ENCODE measurements at regions not wholly inside any gene's neighbourhood (a gene's known extent, or its start where the extent isn't known, plus 50 kb on each side); places are given as distances from the start of the nearest gene placed in this dataset.

DNA sequence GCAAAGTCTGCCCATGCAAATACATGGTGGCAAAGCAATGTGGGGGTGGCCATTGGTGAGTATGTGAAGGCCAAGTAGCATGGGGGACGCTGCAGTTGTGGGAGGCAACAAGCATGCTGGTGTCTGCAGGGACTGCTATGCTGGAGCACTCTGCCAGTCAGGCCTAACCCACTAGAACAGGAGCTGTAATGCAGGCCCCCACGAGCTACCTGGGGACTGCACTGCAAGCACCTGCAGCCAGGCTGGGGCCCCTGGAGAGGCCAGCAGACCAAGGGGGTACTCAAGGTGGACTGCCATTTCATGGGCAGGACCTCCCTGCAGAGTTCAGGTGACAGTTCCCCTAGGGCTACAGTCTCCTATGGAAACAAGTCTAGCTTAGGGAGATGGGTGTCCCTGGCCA is 183.8 kb upstream of the PDE4D start:
- no peaks in the 10 kb centered on the region for H3K36me3 ChIP-seq (ENCODE audit: control insufficient read depth, insufficient read depth, low read length)
- Mint-ChIP-seq H3K9me3 (ENCODE audit: unreplicated experiment) (no peaks in the 10 kb centered on the region), H3K27ac (ENCODE audit: unreplicated experiment) (no peak overlapping the region), H3K27me3 (ENCODE audit: insufficient read depth, unreplicated experiment) (no peaks in the 10 kb centered on the region), H3K36me3 (ENCODE audit: insufficient read depth, unreplicated experiment) (no peaks in the 10 kb centered on the region), H3K4me3 (ENCODE audit: unreplicated experiment) (no peak overlapping the region), H3K4me1 (ENCODE audit: low read depth, unreplicated experiment) (no peaks in the 10 kb centered on the region)
- no peaks in the 10 kb centered on the region for H3K27me3 ChIP-seq (replicated peaks; ENCODE audit: control insufficient read depth, insufficient read depth, low read length)
- no peaks in the 10 kb centered on the region for H3K9me3 ChIP-seq
- no peaks in the 10 kb centered on the region for H3K4me1 ChIP-seq
- POLR2A ChIA-PET, result no interaction called here
- DNase-seq, result no peak
- intact Hi-C loops (cut with micrococcal nuclease; ENCODE audit: unreplicated experiment), result no loop called here
- H3K4me3 ChIP-seq (ENCODE audit: low read depth, low read length), result no peak overlapping the region
- CTCF ChIA-PET, result no interaction called here
- no TSS peak for BruUV-seq (replicated peaks)
- TF ChIP-seq, protein P1, sequence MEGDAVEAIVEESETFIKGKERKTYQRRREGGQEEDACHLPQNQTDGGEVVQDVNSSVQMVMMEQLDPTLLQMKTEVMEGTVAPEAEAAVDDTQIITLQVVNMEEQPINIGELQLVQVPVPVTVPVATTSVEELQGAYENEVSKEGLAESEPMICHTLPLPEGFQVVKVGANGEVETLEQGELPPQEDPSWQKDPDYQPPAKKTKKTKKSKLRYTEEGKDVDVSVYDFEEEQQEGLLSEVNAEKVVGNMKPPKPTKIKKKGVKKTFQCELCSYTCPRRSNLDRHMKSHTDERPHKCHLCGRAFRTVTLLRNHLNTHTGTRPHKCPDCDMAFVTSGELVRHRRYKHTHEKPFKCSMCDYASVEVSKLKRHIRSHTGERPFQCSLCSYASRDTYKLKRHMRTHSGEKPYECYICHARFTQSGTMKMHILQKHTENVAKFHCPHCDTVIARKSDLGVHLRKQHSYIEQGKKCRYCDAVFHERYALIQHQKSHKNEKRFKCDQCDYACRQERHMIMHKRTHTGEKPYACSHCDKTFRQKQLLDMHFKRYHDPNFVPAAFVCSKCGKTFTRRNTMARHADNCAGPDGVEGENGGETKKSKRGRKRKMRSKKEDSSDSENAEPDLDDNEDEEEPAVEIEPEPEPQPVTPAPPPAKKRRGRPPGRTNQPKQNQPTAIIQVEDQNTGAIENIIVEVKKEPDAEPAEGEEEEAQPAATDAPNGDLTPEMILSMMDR (IDR thresholded peaks at IDR 0.05; ENCODE audit: insufficient read depth in 1 of 2, low read depth in 1 of 2, low read length in 1 of 2, severe bottlenecking in 1 of 2, unreplicated experiment in 1 of 2), result no peak

GRCh38 chr5:60076746-60077145 is 183.2 kb upstream of the PDE4D start:
- intact Hi-C loops (cut with micrococcal nuclease; ENCODE audit: unreplicated experiment), result no loop called here
- H3K27me3 ChIP-seq (replicated peaks; ENCODE audit: control insufficient read depth, insufficient read depth, low read length), result no peaks in the 10 kb centered on the region
- H3K4me1 ChIP-seq, result no peaks in the 10 kb centered on the region
- no peak overlapping the region for H3K4me3 Mint-ChIP-seq (ENCODE audit: unreplicated experiment)
- ChIA-PET POLR2A (no interaction called here), CTCF (no interaction called here)
- no peak for DNase-seq
- no peaks in the 10 kb centered on the region for H3K36me3 Mint-ChIP-seq (ENCODE audit: insufficient read depth, unreplicated experiment)
- H3K27ac Mint-ChIP-seq (ENCODE audit: unreplicated experiment), result no peak overlapping the region
- no peaks in the 10 kb centered on the region for H3K4me1 Mint-ChIP-seq (ENCODE audit: low read depth, unreplicated experiment)
- no peaks in the 10 kb centered on the region for H3K27me3 Mint-ChIP-seq (ENCODE audit: insufficient read depth, unreplicated experiment)
- no peaks in the 10 kb centered on the region for H3K36me3 ChIP-seq (ENCODE audit: control insufficient read depth, insufficient read depth, low read length)
- H3K9me3 ChIP-seq, result no peaks in the 10 kb centered on the region
- BruUV-seq (replicated peaks), result no TSS peak
- H3K9me3 Mint-ChIP-seq (ENCODE audit: unreplicated experiment), result no peaks in the 10 kb centered on the region
- no peak overlapping the region for H3K4me3 ChIP-seq (ENCODE audit: low read depth, low read length)
- TF ChIP-seq, protein P1 (IDR thresholded peaks at IDR 0.05; ENCODE audit: insufficient read depth in 1 of 2, low read depth in 1 of 2, low read length in 1 of 2, severe bottlenecking in 1 of 2, unreplicated experiment in 1 of 2), result no peak

DNA sequence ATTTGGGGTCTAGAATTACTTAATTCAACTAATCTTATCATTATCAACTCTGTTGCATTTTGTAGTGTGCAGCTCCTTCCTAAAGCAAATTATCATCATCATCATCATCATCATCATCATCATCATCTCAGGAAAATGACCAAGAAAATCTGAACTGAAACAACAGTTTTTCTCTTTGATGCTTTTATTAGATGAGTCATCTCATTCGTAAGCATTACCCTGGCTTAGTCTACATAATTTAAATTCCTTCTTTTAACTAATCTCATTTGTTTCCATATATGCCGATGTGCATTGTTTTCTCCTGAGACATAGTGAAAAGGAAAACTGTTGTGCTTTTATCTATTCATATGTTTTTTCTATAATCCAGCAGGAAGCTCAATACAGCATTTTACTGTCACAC is 173.0 kb upstream of the PDE4D start:
- POLR2A ChIA-PET, result no interaction called here
- H3K4me3 ChIP-seq (ENCODE audit: low read depth, low read length), result no peak overlapping the region
- no peaks in the 10 kb centered on the region for H3K9me3 Mint-ChIP-seq (ENCODE audit: unreplicated experiment)
- H3K36me3 Mint-ChIP-seq (ENCODE audit: insufficient read depth, unreplicated experiment), result no peaks in the 10 kb centered on the region
- TF ChIP-seq, protein P1 (IDR thresholded peaks at IDR 0.05; ENCODE audit: insufficient read depth in 1 of 2, low read depth in 1 of 2, low read length in 1 of 2, severe bottlenecking in 1 of 2, unreplicated experiment in 1 of 2), result no peak
- no peaks in the 10 kb centered on the region for H3K9me3 ChIP-seq
- CTCF ChIA-PET, result no interaction called here
- intact Hi-C loops (cut with micrococcal nuclease; ENCODE audit: unreplicated experiment), result no loop called here
- no peak overlapping the region for H3K27ac Mint-ChIP-seq (ENCODE audit: unreplicated experiment)
- DNase-seq, result no peak
- no TSS peak for BruUV-seq (replicated peaks)
- H3K4me1 Mint-ChIP-seq (ENCODE audit: low read depth, unreplicated experiment), result no peaks in the 10 kb centered on the region
- H3K27me3 Mint-ChIP-seq (ENCODE audit: insufficient read depth, unreplicated experiment), result peaks cover 3% of the 10 kb centered on the region
- no peaks in the 10 kb centered on the region for H3K4me1 ChIP-seq
- H3K36me3 ChIP-seq (ENCODE audit: control insufficient read depth, insufficient read depth, low read length), result no peaks in the 10 kb centered on the region
- no peaks in the 10 kb centered on the region for H3K27me3 ChIP-seq (replicated peaks; ENCODE audit: control insufficient read depth, insufficient read depth, low read length)
- no peak overlapping the region for H3K4me3 Mint-ChIP-seq (ENCODE audit: unreplicated experiment)
